Uterus (tissue), 3 donors: ENCODE measurements at regions not wholly inside any gene's neighbourhood (a gene's known extent, or its start where the extent isn't known, plus 50 kb on each side); places are given as distances from the start of the nearest gene placed in this dataset.

Experiments used
- DNase-seq, 2 donors: peaks; one replicate each; pipeline ENCODE4 v3.0.0-alpha.2; 2019 to 2020
- H3K27ac ChIP-seq, 2 donors: fragments of 200-600 bp; sonication (generic); 1 replicate in 1 of 2; 2 replicates in 1 of 2; pipeline ENCODE4 v1.5.1; 2016 to 2018
- H3K27me3 ChIP-seq, 2 donors: fragments of 200-600 bp; sonication (generic); one replicate each; pipeline ENCODE4 v1.5.1; 2018 to 2019; ENCODE audit warnings: control low read depth in 1 of 2
- H3K36me3 ChIP-seq, 2 donors: fragments of 200-600 bp; sonication (generic); one replicate each; pipeline ENCODE4 v1.5.1; 2019; ENCODE audit warnings: control low read depth in 1 of 2
- H3K4me1 ChIP-seq, 2 donors: fragments of 200-600 bp; sonication (generic); one replicate each; pipeline ENCODE4 v1.5.1; 2018 to 2019; ENCODE audit warnings: control low read depth in 1 of 2
- H3K4me3 ChIP-seq, 2 donors: fragments of 200-600 bp; sonication (generic); 1 replicate in 1 of 2; 2 replicates in 1 of 2; pipeline ENCODE4 v1.5.1; 2018 to 2019; ENCODE audit warnings: mild to moderate bottlenecking in 1 of 2
- H3K9me3 ChIP-seq, 2 donors: fragments of 200-600 bp; sonication (generic); one replicate each; pipeline ENCODE4 v1.5.1; 2019; ENCODE audit warnings: control low read depth in 1 of 2
- POLR2A ChIP-seq, 2 donors: fragments of 450-650 bp; IDR thresholded peaks; one replicate each; pipeline ENCODE4 v1.6.1; 2016; ENCODE audit warnings: antibody characterized with exemption in 2 of 2, mild to moderate bottlenecking in 1 of 2, moderate library complexity in 1 of 2
- intact Hi-C: fragments of 100-400 bp; cut with DNase I; formaldehyde crosslinking; loops from one replicate; pipeline ENCODE4 v1.15.1; 2023; ENCODE audit warnings: low total_unique reads
- TF ChIP-seq, protein P1 (sequence below), 4 experiments: fragments of 200-600 bp in 2 of 4; fragments of 450-650 bp in 2 of 4; sonication (generic) in 2 of 4; IDR thresholded peaks; one replicate each; pipeline ENCODE4 v1.5.1; 2016 to 2019; ENCODE audit warnings: antibody characterized with exemption in 4 of 4, mild to moderate bottlenecking in 2 of 4, moderate library complexity in 1 of 4
- donor health status: DM: yes; HTN: yes; CAD: no.

DNA sequence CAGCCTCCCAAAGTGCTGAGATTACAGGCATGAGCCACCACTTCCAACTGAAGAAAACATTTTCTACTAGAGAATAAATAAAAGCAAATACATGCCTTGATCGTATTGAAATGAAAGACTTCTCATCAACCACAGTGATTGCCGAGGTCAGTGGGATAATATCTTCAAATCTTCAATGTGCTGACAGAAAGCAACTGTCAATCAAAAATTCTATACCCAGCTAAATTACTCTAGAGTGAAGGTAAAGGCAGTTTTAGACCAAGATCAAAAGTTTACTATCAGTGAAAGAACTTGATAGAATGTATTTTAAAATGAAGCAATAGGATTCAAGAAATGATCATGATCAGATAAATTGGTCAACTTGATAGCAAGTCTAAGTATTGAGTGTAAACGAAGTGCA, 130.6 kb downstream of the BRD1 start:
- TF ChIP-seq POLR2A (IDR thresholded peaks at IDR 0.05) = no peak
- TF ChIP-seq, protein P1, sequence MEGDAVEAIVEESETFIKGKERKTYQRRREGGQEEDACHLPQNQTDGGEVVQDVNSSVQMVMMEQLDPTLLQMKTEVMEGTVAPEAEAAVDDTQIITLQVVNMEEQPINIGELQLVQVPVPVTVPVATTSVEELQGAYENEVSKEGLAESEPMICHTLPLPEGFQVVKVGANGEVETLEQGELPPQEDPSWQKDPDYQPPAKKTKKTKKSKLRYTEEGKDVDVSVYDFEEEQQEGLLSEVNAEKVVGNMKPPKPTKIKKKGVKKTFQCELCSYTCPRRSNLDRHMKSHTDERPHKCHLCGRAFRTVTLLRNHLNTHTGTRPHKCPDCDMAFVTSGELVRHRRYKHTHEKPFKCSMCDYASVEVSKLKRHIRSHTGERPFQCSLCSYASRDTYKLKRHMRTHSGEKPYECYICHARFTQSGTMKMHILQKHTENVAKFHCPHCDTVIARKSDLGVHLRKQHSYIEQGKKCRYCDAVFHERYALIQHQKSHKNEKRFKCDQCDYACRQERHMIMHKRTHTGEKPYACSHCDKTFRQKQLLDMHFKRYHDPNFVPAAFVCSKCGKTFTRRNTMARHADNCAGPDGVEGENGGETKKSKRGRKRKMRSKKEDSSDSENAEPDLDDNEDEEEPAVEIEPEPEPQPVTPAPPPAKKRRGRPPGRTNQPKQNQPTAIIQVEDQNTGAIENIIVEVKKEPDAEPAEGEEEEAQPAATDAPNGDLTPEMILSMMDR (IDR thresholded peaks at IDR 0.05) = no peak
- intact Hi-C loops = no loop called here
- no peak overlapping the region for H3K27ac ChIP-seq
- peaks cover 0 to 5% of the 10 kb centered on the region in 2 donors for H3K9me3 ChIP-seq
- DNase-seq = no peak
- H3K36me3 ChIP-seq = no peaks in the 10 kb centered on the region
- no peaks in the 10 kb centered on the region for H3K27me3 ChIP-seq
- no peak overlapping the region for H3K4me3 ChIP-seq
- no peaks in the 10 kb centered on the region for H3K4me1 ChIP-seq

DNA sequence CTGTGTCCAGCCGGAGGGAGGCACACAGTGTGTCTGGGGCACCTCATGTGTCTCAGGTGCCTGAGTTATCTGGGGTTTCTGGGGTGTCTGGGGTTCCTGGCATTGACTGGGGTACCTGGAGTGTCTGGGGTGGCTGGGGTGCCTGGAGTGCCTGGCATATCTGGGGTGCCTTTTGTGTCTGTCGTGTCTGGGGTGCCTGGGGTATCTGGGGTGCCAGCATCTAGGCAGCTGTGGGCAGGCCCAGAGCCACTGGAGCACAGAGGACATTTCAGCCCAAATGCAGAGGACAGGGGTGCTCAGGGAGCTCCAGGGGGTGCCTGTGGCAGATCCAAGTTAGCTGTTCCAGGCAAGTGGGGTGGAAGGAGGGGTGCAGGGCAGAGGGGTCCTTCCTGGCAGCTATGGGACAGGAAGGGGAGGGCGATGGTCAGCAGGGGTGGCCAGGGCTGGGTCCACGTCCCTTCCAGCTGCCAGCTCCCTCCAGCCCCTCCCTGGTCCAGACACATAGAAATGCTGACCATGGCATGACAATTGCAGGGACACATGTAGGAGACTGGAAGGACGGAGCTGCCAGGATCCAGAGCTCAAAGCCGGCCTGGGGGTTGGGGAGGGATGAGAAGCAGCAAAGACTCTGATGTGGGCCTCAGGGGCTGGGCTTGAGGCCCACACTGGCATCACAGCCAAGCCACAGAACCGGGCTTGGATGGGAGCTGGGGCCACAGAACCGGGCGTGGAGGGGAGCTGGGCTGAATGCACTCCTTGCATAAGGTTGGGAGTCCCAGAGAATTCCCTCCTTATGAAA, 133.0 kb downstream of the BRD1 start:
- Histone ChIP-seq H3K27me3 (no peaks in the 10 kb centered on the region), H3K27ac (no peak overlapping the region), H3K4me3 (no peak overlapping the region), H3K9me3 (no peaks in the 10 kb centered on the region), H3K36me3 (no peaks in the 10 kb centered on the region), H3K4me1 (no peaks in the 10 kb centered on the region)
- intact Hi-C loops = no loop called here
- TF ChIP-seq POLR2A (IDR thresholded peaks at IDR 0.05) = no peak
- TF ChIP-seq, protein P1 (IDR thresholded peaks at IDR 0.05) = no peak
- DNase-seq = no peak

DNA sequence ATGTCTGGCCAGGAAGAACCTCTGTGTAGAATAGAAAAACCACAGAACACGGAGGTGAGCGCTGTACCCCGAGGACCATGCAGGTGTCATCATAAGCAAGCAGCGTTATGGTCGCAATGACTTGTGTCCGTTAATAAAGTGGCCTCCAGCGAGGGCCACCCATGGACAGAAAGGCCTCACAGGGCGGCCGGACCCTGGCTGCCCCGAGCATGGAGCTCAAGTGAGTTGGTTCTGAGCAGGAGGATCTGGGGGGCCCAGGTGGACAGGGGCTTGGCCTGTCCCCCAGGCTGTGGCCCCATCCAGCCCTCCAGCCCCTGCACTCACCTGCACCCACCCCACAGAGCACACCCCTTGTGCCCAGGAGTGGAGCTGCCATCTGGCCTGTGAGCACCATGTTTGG, 133.8 kb downstream of the BRD1 start:
- no peak for DNase-seq
- Histone ChIP-seq H3K27me3 (no peaks in the 10 kb centered on the region), H3K4me3 (no peak overlapping the region), H3K27ac (no peak overlapping the region), H3K4me1 (no peaks in the 10 kb centered on the region), H3K9me3 (no peaks in the 10 kb centered on the region), H3K36me3 (no peaks in the 10 kb centered on the region)
- no peak for TF ChIP-seq POLR2A (IDR thresholded peaks at IDR 0.05)
- TF ChIP-seq, protein P1 (IDR thresholded peaks at IDR 0.05) = no peak
- intact Hi-C loops = no loop called here

DNA sequence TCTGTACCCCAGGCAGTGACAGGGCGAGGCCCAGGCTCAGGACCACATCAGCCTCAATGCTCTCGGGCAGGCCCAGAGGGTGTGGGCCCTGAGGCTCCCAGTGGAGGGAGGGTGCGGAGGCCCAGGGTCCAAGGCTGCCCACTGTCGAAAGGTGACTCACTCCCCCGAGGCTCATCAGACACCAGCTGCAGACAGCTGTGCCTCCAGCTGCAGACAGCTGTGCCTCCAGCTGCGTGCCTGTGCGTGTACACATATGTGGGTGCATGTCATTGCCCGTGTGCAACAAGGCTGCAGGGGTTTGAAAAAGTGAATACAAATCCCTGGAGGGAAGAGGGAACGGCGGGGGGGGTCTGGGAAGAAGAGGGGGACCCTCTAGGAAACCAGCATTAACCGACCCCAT, 134.3 kb downstream of the BRD1 start:
- H3K27ac ChIP-seq = no peak overlapping the region
- H3K27me3 ChIP-seq = no peaks in the 10 kb centered on the region
- no peaks in the 10 kb centered on the region for H3K4me1 ChIP-seq
- no peak for DNase-seq
- intact Hi-C loops = no loop called here
- no peak overlapping the region for H3K4me3 ChIP-seq
- H3K9me3 ChIP-seq = no peaks in the 10 kb centered on the region
- TF ChIP-seq, protein P1 (IDR thresholded peaks at IDR 0.05) = no peak
- no peak for TF ChIP-seq POLR2A (IDR thresholded peaks at IDR 0.05)
- H3K36me3 ChIP-seq = no peaks in the 10 kb centered on the region

DNA sequence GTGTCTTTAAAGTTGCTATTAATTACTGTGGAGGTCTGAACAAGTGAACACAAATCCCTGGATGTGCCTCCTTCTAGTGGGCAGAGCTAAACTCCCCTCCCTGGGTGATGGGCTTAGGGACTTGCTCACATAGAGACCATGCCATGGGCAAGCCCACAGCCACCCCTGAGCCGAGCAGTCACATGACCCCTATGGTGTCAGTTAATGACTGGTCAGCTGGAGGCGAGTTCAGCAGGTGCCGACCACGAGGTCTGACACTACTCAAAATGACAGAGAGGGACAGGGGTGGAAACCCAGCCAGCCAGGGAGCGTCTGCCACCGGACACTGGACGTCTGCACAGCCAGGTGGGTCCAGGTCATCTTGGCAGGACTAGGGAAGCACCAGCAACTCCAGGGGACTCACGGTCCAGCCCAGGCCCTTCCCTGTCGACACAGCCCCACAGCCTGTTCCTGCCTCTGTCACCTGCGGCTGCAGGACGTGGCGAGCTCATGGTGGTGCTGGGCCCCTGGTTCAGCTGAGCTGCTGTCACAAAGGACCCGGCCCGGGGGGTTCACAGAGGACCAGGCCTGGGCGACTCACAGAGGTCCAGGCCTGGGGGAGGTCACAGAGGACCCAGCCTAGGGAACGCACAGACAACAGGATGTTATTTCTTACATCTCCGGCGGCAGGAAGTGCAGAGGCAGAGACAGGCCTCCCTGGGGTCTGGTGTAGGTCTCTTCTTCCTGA, 135.0 kb downstream of the BRD1 start:
- no peak for TF ChIP-seq POLR2A (IDR thresholded peaks at IDR 0.05)
- TF ChIP-seq, protein P1 (IDR thresholded peaks at IDR 0.05) = no peak
- H3K4me1 ChIP-seq = no peaks in the 10 kb centered on the region
- intact Hi-C loops = no loop called here
- H3K4me3 ChIP-seq = no peak overlapping the region
- no peak overlapping the region for H3K27ac ChIP-seq
- H3K36me3 ChIP-seq = no peaks in the 10 kb centered on the region
- H3K27me3 ChIP-seq = no peaks in the 10 kb centered on the region
- no peak for DNase-seq
- H3K9me3 ChIP-seq = no peaks in the 10 kb centered on the region
